KG1 (cell line): ENCODE measurements at regions not wholly inside any gene's neighbourhood (a gene's known extent, or its start where the extent isn't known, plus 50 kb on each side); places are given as distances from the start of the nearest gene placed in this dataset.
"Not testable (repeated sequence)": the region's sequence is repeated elsewhere in the genome, so short reads cannot be mapped to it uniquely, and the experiment has no call there.

ENCODE experiments used
- DNase-seq: peaks from one replicate; lab custom pipeline; 2025; lab: John Stamatoyannopoulos, UW

DNA sequence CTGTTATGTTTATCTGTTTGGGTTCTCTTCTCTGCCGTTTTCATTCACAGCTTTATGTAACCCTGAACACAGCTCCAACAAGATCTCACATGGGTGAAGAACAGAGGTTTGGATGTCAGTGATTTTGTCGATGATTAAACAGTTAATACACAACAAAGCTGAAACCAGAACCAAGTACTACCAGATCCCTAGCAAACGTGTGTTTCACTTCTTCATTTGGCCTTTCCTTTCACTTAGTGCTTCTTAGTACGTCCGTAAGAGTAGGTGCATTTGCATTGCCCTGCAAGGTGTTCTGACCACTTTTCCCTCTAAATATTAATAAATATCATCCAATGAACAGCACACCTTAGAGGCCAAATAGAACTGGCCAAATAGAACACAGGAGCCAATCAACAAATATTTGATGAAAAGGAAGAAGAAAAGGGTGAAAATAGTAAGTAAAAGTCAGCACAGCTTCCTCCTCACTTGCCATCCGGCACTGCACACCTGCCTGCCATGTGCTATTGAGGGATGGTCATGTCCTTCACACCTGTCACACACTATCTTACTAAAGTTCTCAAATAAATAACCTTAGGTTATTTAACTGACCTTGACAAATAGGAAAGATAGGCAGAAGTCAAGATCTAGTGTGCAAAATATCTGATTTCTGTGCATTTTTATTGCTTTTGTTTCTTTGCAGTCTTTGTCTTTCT, 252.6 kb upstream of the ANKRD30A start:
- no peak for DNase-seq

DNA sequence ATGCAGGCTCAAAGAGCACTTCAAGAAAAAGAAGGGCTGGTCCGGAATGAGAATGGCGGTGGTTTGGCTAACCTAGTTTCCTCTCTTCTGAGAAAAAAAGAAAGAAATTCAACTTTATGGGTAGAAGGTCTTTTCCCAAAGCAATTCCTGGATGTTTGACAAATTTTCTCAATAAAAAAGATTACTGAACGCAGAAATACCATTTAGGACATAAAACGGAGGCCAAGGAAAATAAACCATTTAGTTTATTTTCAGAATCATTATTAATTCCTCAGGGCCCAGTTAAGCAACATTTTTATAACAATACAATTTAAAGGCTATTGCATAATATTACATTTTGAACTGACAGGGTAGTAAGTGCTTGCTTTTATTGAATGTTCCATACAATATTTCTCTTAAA, 284.6 kb upstream of the ANKRD30A start:
- no peak for DNase-seq

DNA sequence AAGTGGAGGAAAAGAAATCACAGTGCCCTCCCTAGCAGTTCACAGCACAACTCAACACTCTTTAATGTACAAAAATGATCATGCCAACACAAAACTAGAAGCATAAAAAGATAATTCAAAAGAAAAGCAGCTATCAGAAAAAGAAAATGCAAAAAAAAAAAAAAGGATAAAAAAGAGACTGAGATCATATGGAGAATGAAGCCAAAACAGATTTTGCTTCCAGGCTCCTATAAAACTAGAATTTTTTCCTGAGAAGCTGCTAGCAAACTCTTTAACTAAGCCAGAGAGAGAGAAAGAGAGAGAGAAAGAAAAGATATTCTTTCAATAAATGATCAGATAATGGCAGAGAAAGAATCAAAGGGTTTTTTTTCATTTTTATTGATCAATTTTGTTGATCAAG, 288.0 kb upstream of the ANKRD30A start:
- DNase-seq, result no peak

DNA sequence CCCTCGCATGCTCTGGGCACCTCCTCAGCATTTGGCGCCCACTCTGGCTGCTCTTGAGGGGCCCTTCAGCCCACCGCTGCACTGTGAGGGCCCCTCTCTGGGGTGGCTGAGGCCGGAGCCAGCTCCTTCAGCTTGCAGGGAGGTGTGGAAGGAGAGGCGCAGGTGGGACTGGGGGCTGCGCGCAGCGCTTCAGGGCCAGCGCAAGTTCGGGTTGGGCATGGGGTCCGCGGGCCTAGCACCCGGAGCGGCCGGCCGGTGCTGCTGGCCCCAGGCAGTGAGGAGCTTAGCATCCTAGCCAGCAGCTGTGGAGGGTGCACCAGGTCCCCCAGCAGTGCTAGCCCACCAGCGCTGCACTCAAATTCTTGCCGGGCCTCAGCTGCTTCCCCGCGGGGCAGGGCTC, 305.6 kb upstream of the ANKRD30A start:
- DNase-seq, result no peak

DNA sequence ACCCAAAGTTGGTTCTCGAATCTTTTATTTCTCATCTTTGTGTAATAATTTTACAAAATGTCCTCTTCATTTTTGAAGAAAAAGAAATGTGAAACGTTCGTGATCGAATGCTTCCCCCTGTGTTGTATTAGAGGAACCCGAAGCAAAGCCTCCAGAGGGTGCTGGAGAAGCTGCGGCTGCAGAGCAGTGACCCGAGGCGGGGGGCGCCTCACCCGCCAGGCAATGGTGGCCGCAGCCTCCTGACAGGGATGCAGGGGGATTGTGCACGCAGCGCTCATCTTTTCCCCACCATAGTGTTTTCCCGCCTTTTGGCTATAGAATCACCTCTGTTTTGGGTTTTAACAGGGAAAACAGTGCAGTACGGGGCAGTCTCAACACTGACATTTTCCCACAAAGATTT, 307.5 kb upstream of the ANKRD30A start:
- DNase-seq, result no peak

DNA sequence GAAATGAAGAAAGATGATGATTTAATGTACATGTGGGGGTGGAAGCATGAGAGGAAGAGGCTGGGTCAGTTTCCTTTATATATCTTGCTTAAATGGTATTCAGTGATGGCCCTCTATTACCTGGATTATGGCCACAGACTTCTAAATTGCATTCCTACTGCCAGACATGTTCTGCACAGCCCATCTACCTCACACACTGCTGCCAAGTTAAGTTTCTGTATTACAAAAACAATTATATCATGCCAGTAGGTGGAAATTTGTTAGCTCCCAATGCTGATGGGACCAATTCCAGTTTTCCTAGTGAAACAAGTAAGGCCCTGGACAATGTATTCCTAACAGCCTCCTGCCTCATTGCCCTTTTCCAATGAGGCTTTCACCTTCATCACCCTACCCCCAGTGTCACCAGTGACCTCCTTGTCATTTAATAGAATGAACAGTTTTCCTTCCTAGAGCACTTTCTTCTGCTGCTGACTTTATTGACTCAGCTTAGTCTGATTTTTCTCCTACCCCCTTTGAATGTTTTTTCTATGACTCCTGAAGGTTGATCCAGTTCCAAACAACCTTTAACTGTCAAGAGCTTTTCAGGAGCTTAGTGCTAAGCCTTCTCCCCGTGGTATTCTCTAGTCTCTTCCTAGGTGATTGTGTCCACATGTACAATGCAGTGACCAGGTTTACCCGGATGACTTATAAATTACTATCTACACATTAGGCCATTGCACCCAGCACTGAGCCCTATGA, 316.6 kb upstream of the ANKRD30A start:
- DNase-seq, result no peak

DNA sequence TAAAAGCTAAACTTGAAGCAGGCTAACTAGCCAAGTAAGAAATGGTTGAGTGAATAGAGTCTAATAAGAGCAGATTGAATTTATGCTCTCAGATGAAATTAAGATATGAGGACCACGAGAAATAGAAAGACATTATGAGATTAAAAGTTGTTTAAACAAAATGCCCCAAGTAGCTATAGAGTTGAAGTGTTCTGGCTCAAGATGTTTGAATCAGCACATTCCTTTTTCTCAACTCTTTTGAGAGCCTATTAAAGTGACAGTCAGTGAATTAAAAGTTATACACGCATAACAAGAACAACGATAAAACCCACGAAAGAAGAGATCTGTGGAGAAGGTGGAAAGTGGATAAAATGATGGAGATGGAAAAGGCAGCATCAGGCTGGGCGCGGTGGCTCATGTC, 322.2 kb upstream of the ANKRD30A start:
- no peak for DNase-seq

DNA sequence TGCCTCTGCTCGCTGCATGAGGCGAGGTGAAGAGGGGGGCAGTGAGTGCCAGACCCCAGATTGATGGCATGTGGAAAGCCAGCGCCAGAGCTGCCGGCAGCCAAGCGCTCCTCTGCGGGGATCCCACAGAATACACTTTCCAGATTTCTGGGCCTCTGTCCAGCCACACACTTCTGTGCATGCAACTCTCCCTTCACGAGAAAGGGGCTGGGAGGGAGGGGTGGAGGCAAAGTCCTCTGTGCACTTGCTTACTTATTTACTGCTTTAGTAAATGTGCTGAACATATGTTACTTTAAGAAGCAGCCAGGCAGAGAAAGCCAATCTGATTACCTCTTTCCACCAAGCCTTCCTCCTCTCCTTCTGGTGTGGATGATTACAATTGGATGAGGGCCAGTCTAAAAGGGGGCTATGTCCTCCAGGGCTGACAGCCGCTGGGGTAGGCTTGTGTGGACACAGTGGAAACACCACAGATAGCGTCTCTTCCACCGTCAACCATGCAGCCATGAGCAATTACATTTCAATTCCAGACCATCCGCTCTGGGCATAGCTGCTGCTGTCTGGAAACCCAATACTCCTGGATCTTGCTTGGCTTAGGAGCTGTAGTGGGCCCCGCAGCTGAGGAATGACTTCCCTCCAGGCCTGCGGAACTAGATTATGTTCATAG, 322.8 kb upstream of the ANKRD30A start:
- no peak for DNase-seq

DNA sequence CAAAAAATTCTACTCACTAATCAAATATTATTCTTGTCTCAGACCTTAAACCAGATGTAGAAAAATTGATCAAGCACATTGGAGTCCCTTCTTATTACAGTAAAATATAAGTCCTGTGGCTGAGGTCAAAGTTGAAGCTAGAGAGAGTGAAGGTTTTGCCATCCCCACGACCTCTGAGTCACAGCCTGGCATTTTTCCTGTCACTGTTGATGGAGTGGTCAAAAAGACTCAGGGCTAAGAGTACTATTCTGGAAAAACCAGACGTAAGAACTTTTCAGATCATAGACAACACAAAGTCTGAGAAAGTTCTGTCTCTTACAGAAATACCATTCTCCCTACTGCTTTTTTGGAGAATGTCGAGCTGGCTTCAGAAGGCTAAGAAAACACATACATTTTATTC, 323.7 kb upstream of the ANKRD30A start:
- no peak for DNase-seq

DNA sequence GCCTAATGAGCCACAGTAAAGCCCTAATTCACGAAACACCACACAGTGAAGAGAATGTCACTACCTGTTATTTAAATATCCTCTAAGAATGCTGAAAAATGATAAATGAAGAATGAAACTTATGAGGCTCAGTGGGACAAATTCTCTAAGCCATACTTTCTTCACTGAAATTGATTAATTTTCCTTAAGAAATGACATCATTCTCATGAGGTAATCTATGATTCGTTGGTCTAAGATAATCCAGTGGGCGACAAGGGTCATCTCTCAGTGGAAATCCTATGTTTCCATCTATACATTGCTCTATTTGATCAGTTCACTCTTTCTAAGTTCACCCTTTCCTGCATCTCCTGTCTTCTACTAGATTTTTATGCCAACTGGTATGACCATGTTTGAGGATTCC, 330.4 kb upstream of the ANKRD30A start:
- DNase-seq, result no peak

DNA sequence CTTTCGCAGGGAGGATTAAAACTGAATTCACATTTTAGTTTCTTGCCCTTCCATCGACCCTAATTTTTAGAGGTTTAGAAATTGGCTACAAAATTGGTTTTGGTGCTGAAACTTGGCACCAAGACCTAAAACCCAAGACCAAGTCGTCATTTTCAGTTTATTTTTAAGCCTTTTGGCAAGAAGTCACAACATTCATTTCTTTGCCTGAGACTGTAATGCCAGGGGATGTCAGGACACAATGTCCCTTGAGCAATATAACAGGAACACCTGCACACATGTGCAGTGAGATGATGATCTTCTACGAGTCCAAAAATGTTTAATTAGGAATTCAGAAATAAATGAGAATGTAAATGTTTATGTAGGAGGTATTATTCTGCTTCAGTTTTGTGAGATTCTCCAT, 335.4 kb upstream of the ANKRD30A start:
- no peak for DNase-seq

DNA sequence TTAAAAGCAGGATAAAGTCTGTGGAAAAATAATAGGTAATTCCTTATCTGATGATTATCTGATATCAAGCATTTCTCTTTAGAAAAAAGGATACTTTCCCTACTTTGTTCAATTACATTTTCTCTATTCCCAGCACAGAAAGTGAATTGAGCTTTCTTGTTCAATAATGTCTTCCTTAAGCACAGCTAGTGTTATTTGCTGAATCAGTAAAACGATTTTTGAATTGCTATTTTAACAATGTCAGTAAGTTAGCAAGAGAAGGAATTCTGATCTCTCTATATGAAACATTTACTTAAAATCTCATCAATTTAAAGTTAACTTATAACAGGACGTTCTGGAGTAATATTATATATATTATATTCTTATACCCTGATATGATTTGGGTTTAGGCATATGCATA, 337.2 kb upstream of the ANKRD30A start:
- no peak for DNase-seq

DNA sequence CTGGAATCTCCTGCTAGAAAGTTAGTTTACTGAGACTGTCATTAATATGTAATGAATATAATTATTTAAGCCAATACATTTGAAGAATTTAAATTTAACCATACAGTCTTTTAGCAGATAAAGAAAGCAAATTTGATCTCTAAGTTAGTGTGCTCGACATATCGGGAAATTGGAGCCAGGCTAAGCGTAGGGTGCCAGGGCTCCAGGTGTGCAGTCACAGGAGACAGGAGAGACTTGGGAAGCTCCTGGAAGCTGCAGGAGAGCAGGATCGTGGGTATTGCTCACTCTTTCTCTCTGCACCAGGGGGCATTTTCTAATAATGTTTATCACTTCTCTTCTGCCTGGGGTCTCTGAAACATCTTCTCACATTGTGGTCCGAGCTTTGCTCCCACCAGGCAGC, 342.0 kb upstream of the ANKRD30A start:
- DNase-seq, result no peak

DNA sequence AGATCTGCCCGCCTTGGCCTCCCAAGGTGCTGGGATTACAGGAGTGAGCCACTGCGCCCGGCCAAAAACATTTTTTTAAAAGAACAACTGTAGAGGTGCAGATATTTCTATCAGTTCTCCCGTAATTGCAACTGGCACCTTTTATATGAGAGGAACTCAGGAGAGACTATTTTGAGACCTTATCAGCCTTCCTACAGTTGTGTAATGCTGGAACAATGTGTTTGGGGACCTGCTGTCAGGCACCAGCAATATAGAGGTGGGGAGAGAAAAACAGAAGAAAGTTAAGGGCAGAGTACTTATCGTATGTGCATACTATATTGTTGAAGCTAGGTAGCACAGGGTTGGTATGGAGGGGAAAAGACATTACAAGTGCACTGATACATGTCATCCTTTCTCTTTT, 343.8 kb upstream of the ANKRD30A start:
- no peak for DNase-seq

DNA sequence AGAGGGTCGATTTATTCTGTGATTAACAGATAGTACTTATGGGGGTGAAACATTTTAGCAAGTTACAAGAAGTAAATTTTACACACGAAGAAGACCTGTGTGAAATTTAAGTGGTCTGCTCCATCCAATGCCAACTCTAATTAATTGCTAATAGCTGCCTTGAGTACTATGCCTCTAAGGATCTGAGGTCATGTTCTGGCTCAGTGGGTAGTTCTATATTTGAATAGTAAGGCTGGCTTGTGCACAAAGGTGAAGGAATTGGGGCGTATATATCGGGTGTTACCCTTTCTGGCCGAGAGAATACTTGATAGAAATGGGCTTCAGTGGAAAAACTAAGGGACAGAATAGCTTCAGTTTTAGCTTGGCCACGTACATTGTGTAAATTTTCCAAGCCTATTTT, 345.2 kb upstream of the ANKRD30A start:
- no peak for DNase-seq

DNA sequence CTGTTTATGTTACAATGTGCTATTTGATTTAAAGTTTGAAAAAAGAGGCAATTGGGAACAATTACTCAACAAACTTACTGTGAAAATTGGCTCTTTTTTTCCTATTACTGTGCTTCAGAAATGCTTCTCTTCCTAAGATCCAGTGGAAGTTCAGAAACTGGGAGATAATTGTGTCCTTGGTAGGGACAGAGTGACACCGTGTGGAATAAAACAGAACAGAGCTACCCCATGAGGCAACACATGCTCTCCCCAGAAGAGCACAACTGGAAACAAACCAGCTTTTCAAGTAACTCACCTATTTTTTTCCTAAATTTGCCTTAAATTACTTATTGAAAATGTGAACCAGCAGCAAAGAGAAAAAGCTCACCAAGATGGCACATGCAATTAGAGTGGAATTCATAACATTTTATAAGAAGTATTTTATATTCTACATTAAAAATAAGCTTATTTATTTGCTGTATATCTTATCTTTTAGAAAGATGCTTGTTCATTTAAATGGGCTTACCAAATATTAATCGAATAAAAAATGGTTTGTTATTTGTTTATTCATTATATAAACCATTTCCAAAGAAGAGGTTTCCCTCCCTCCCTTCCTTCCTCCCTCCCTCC, 346.1 kb upstream of the ANKRD30A start:
- DNase-seq, result no peak

DNA sequence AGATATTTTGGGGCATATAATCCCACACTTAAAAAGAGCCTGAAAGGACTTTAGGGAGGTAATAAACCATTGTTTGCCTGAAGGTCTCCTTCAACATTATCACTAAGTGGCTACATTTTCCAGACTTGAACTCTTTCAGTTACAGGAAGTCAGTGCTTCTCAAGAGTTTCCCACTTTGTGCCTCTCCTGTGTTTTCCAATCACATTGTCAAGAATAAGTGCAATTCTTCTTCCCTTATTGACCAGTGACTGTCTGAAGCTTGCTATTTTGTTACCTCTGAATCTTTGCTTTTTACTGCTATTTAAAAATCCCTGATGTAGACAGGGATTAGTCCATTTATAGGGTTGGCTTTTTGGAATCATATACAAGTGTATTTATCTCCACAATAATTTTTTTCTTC, 346.7 kb upstream of the ANKRD30A start:
- DNase-seq, result no peak

DNA sequence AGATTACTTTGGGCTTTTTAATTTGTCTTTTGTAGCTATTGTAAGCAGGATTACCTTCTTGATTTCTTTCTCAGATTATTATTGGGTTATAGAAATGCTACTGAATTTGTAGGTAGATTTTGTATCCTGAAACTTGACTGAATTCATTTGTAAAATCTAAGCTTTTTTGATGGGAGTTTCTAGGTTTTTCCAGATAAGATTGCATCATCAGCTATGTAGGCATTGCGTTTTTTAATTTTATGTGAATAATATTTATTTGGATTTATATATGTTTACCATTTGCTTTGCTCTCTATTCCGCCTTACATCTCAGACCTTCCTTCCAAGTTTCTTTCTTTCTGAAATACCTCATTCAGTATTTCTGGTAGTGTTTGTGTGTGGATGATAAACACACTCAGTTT, 351.7 kb upstream of the ANKRD30A start:
- no peak for DNase-seq

DNA sequence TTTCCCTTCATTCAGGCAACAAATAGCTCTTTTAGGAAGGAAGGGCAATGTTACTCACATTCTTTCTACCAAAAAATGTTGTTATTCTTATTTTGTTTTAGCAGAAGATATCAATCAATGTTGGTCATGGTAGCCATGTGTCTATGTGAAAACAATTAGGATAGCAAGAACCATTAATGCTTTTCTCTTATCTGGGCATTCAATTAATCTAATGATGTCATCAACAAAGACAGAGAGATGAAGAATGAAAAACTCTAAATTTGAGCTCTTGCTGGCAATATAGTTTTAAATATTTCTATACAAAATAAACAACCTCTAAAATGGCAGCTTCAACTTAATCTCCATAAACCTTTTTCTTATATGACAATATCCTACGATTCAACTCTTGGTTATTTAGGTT, 353.7 kb upstream of the ANKRD30A start:
- DNase-seq, result no peak

DNA sequence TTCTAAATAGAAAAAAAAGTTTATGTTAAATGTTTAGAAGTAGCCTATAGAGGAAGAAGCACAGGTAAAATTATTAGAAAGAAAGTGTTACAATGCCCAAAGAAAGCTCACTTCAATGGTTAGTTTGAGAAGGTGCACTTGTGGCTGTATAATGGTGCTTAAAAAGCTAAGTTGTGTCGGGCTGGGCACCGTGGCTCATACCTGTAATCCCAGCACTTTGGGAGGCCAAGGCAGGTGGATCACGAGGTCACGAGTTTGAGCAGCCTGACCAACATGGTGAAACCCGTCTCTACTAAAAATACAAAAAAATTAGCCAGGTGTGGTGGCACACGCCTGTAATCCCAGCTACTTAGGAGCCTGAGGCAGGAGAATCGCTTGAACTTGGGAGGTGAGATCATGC, 355.7 kb upstream of the ANKRD30A start:
- DNase-seq, result not testable (repeated sequence)

DNA sequence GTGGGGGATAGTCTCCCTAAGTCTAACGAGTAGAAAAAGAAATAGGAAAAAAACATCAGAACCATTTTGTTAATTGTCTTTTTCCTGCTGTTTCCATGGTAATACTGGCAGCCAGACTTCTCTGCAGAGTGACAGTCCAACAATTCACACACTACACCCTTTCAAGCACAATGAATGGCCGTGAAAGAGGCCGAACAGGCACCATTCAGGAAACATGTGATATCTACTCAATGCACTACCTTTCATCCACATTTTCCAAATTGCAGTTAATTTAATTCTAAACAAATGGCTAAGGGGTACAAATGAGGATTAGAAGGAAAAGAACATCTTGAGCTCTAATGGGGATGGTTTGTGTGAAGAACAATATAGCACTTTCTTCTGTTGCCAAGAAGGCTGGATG, 358.5 kb upstream of the ANKRD30A start:
- no peak for DNase-seq

DNA sequence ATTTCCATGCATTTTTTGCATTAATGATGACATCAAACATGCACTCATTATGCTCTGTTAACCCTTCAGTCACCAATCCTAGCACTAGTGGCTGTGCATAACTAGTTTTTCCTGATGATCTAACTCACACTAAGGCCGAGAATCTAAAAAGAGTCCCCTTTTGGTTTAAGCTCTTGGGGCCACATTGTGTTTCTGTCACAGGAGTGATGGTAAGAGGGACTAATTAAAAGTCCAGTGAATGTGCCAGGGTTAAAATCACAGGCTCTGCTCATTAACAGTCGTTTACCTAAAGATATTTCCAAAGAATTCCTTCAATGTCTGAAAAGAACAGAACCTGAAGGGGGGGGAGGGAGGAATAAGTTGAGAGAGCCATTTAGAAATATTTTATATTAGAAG, 359.0 kb upstream of the ANKRD30A start:
- DNase-seq, result no peak

DNA sequence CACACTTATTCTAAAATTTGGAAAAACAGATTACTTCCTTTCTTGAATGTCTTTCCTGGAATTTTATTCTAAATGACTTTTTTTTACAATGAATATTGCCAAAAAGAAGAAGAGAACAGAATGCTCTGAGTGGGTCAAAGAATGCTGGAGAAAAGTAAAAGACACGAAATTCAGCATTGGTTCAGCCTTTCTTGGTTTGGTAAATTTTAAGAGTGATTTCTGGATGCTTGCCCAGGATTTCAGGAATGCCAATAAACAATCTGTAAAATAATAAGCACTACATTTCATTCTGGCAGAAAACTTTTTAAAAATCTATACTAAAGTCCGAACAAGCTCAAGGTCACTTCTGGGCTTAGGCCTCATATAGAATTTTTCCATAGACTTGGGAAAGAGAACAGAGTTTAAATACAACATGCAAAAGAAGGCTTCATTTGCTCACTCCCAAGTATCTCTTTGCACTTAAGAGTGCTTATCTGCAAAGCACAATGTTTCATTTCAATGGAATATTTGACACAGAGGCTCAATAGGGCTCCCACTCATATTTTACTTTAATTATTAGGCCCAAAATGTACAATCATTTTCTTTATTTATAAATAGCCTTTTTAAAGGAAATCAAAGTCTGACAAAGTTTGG, 359.5 kb upstream of the ANKRD30A start:
- no peak for DNase-seq
